Transverse colon (tissue), 4 donors: ENCODE measurements at regions not wholly inside any gene's neighbourhood (a gene's known extent, or its start where the extent isn't known, plus 50 kb on each side); places are given as distances from the start of the nearest gene placed in this dataset.

ENCODE experiments used
- DNase-seq: peaks from one replicate; pipeline ENCODE4 v3.0.0-alpha.2; 2019
- H3K27ac ChIP-seq, 4 donors: fragments of 200-600 bp; sonication (generic); 2 replicates each; pipeline ENCODE4 v1.5.1; 2016 to 2018; ENCODE audit warnings: inconsistent platforms in 4 of 4
- H3K27me3 ChIP-seq: fragments of 200-600 bp; sonication (generic); 2 replicates; pipeline ENCODE4 v1.5.1; 2017; ENCODE audit warnings: inconsistent platforms
- H3K36me3 ChIP-seq, 4 donors: fragments of 200-600 bp; sonication (generic); 2 replicates each; pipeline ENCODE4 v1.5.1; 2017 to 2019; ENCODE audit warnings: inconsistent platforms in 4 of 4
- H3K4me1 ChIP-seq, 4 donors: fragments of 200-600 bp; sonication (generic); 2 replicates each; pipeline ENCODE4 v1.5.1; 2017 to 2020; ENCODE audit warnings: inconsistent platforms in 4 of 4
- H3K4me3 ChIP-seq, 4 donors: fragments of 200-600 bp; sonication (generic); 1 replicate in 1 of 4; 2 replicates in 3 of 4; pipeline versions ENCODE4 v1.5.1 to v1.6.1; 2017 to 2019; ENCODE audit warnings: inconsistent platforms in 4 of 4
- H3K9me3 ChIP-seq, 2 donors: fragments of 200-600 bp; sonication (generic); 2 replicates each; pipeline ENCODE4 v1.5.1; 2017 to 2019; ENCODE audit warnings: inconsistent platforms in 2 of 2
- EP300 ChIP-seq: sonication (generic); formaldehyde crosslinking; IDR thresholded peaks from one replicate; pipeline ENCODE4 v1.6.1; 2017; ENCODE audit warnings: antibody characterized with exemption, low read depth
- POLR2A ChIP-seq: fragments of 450-650 bp; IDR thresholded peaks from one replicate; pipeline ENCODE4 v1.6.1; 2016; ENCODE audit warnings: antibody characterized with exemption, mild to moderate bottlenecking, moderate library complexity
- POLR2AphosphoS5 ChIP-seq, 3 donors: sonication (generic); formaldehyde crosslinking; IDR thresholded peaks; one replicate each; pipeline ENCODE4 v1.6.1; 2016; ENCODE audit warnings: antibody characterized with exemption in 3 of 3
- WGBS, 2 donors: methylation state at CpG; one replicate each; pipeline ENCODE4 v1.1.5; 2018; ENCODE audit warnings: low coverage in 1 of 2; 5-methylcytosine and 5-hydroxymethylcytosine counted together
- in situ Hi-C, 4 donors: fragments of 200-750 bp; cut with MboI; loops; one replicate each; pipeline versions ENCODE4 v1.15.0 to v1.15.1; 2017; ENCODE audit warnings: low sequenced_read_pairs in 3 of 4, low pct_ligation_motif_present in 1 of 4, low pct_unique_long_range_greater_than_20kb in 1 of 4
- intact Hi-C: fragments of 100-400 bp; cut with DNase I; formaldehyde crosslinking; loops from one replicate; pipeline ENCODE4 v1.15.1; 2023; ENCODE audit warnings: low total_unique reads
- TF ChIP-seq, protein P1 (sequence below), 5 experiments: fragments of 200-600 bp in 3 of 5; fragments of 450-650 bp in 2 of 5; sonication (generic) in 3 of 5; IDR thresholded peaks; 1 replicate in 2 of 5; 2 replicates in 3 of 5; pipeline ENCODE4 v1.5.1; 2016 to 2017; ENCODE audit warnings: antibody characterized with exemption in 5 of 5, inconsistent platforms in 3 of 5, mild to moderate bottlenecking in 2 of 5, moderate library complexity in 1 of 5

DNA sequence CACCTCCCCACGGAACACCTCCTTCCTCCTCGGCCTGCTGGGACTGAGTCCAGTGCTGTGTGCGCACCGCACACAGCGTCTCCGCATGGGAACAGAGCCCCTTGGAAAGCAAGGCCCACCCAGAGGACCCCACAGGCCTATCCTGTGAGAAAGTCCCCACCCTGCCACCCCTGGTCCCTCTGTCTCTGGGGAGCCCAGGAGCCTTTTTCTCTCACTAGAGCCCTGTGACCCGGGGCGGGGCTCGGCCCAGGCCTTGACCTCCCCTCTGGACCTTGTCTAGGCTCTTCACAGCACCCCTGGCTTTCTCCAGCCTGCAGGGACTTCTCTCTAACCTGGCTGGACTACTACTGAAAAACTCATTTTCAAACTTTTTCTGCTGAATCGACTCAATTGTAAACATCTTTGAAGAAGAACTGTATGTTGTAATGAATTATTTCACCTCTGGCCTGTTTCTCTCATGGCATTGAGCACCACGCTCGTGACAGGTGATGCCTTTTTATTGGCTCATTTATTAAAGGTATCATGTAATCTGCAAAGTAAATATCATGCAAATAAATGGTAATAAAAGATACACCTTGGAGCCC, 89.2 kb downstream of the IRX1 start:
- WGBS, 2 donors = 42 to 81% methylated on average over 2 to 12 of the region's 12 CpGs
- intact Hi-C loops = no loop called here
- Histone ChIP-seq H3K36me3 (no peaks in the 10 kb centered on the region), H3K4me3 (no peak overlapping the region), H3K9me3 (no peaks in the 10 kb centered on the region), H3K27me3 (no peaks in the 10 kb centered on the region), H3K27ac (no peak overlapping the region), H3K4me1 (no peaks in the 10 kb centered on the region)
- in situ Hi-C loops = no loop called here
- no peak for DNase-seq
- TF ChIP-seq EP300 (no peak), POLR2A (no peak), POLR2AphosphoS5 (IDR thresholded peaks at IDR 0.05) (no peak)
- TF ChIP-seq, protein P1, sequence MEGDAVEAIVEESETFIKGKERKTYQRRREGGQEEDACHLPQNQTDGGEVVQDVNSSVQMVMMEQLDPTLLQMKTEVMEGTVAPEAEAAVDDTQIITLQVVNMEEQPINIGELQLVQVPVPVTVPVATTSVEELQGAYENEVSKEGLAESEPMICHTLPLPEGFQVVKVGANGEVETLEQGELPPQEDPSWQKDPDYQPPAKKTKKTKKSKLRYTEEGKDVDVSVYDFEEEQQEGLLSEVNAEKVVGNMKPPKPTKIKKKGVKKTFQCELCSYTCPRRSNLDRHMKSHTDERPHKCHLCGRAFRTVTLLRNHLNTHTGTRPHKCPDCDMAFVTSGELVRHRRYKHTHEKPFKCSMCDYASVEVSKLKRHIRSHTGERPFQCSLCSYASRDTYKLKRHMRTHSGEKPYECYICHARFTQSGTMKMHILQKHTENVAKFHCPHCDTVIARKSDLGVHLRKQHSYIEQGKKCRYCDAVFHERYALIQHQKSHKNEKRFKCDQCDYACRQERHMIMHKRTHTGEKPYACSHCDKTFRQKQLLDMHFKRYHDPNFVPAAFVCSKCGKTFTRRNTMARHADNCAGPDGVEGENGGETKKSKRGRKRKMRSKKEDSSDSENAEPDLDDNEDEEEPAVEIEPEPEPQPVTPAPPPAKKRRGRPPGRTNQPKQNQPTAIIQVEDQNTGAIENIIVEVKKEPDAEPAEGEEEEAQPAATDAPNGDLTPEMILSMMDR (IDR thresholded peaks at IDR 0.05) = no peak

DNA sequence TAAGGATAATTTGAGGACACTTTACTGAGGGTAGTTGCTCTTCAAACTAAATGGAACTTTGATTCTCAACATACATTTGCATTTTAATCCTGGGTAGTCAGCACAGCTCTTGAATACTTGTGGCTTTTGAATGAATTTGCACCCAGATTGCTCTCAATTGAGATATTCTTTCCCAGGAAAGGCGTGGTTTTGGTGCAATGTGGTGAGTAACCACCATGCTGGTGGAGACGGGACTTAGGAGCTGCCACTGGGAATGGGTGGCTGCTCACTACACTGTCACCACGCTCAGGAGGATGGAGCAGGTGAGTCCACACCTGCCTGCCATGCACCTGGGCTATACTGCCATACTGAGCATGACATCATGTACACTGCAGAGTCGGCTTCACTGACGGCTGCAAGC, 99.2 kb downstream of the IRX1 start:
- Histone ChIP-seq H3K27ac (no peak overlapping the region), H3K27me3 (no peaks in the 10 kb centered on the region), H3K36me3 (no peaks in the 10 kb centered on the region), H3K4me3 (no peak overlapping the region), H3K4me1 (no peaks in the 10 kb centered on the region), H3K9me3 (peaks cover 0 to 2% of the 10 kb centered on the region in 2 donors)
- in situ Hi-C loops = no loop called here
- TF ChIP-seq, protein P1 (IDR thresholded peaks at IDR 0.05) = no peak
- TF ChIP-seq POLR2A (no peak), EP300 (no peak)
- no peak for DNase-seq
- WGBS, 2 donors = 86% methylated on average over 5 of the region's 5 CpGs; no CpG with 5 or more reads in 1 of the 2 donors
- intact Hi-C loops = loop anchor here (10.0 kb wide), 1 partner anchor 250 kb away; no protein-coding TSS in a partner anchor

DNA sequence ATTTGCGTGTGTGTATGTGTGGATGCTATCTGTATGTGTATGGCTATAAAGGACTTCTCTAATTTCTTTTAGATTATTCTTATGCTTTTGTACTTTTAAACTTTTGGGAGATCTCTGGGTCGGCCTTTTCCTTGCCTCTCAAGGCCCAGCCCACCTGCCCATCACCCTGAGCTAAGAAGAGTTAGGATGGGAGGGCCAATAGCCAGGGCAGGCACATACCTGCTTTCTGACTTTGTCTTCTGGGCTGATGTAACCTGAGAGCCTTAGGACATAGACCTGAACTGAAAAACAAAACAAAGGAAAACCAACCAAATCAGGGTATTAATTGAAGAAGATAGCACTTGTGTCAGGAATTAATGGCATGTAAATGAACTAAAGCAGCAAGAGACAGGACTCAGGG, 100.2 kb downstream of the IRX1 start:
- WGBS, 2 donors = 63 to 83% methylated on average over 2 of the region's 2 CpGs

DNA sequence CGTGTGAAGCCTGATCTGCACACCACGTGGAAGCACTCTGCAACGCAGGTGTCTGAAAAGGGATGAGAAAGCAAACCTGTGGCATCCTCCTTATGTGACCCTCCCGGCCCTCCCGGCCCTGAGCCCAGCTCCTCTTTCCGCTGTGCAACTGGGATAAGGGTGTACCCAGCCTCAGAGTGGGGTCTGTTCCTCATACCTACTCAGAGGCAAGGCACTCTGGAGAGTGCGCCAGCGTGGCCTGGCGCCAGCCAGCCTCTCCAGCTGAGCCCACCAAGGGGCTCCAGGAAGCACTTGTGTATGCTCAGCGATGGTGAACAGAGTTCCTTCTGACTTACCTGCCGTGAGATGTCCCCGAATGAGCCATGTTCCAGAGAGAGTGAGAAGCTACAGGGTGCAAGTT, 102.8 kb downstream of the IRX1 start:
- 79% methylated on average over 12 of the region's 12 CpGs; no CpG with 5 or more reads in 1 of the 2 donors for WGBS, 2 donors
- Histone ChIP-seq H3K4me3 (no peak overlapping the region), H3K27me3 (no peaks in the 10 kb centered on the region), H3K36me3 (no peaks in the 10 kb centered on the region), H3K4me1 (no peaks in the 10 kb centered on the region), H3K9me3 (peaks cover 0 to 2% of the 10 kb centered on the region in 2 donors), H3K27ac (no peak overlapping the region)
- intact Hi-C loops (loop anchor here (10.0 kb wide), 1 partner anchor 254 kb away; no protein-coding TSS in a partner anchor), in situ Hi-C loops (no loop called here)
- TF ChIP-seq, protein P1 (IDR thresholded peaks at IDR 0.05) = no peak
- TF ChIP-seq POLR2AphosphoS5 (IDR thresholded peaks at IDR 0.05) (no peak), POLR2A (no peak)
- DNase-seq = no peak

More for the DNA sequence above, 100.2 kb downstream of the IRX1 start:
- Histone ChIP-seq H3K4me1 (no peaks in the 10 kb centered on the region), H3K9me3 (peaks cover 0 to 2% of the 10 kb centered on the region in 2 donors), H3K27me3 (no peaks in the 10 kb centered on the region), H3K27ac (no peak overlapping the region), H3K4me3 (no peak overlapping the region), H3K36me3 (no peaks in the 10 kb centered on the region)
- intact Hi-C loops = loop anchor here (10.0 kb wide), 1 partner anchor 251 kb away; no protein-coding TSS in a partner anchor
- no peak for DNase-seq
- in situ Hi-C loops = no loop called here
- TF ChIP-seq EP300 (no peak), POLR2AphosphoS5 (IDR thresholded peaks at IDR 0.05) (no peak), POLR2A (no peak)
- TF ChIP-seq, protein P1 (IDR thresholded peaks at IDR 0.05) = no peak
